HG03432 (cell line): ENCODE measurements at regions not wholly inside any gene's neighbourhood (a gene's known extent, or its start where the extent isn't known, plus 50 kb on each side); places are given as distances from the start of the nearest gene placed in this dataset.
"Not testable (repeated sequence)": the region's sequence is repeated elsewhere in the genome, so short reads cannot be mapped to it uniquely, and the experiment has no call there.

Experiments
- ATAC-seq: cut with Tn5 transposase; IDR thresholded peaks from one replicate; pipeline ENCODE4 v1.9.1; 2021; ENCODE audit warnings: mild to moderate bottlenecking, moderate library complexity; ENCODE audit not compliant: unreplicated experiment

GRCh38 chr2:72032481-72033041, 115.1 kb downstream of the CYP26B1 start:
- ATAC-seq = no peak

GRCh38 chr2:72031346-72032110, 116.1 kb downstream of the CYP26B1 start:
- ATAC-seq = no peak

- ATAC-seq = no peak
These were observed 118.7 kb downstream of the CYP26B1 start for GRCh38 chr2:72028996-72029395.

GRCh38 chr2:72028351-72028995, 119.2 kb downstream of the CYP26B1 start:
- no peak for ATAC-seq

- ATAC-seq = no peak
These were observed 120.1 kb downstream of the CYP26B1 start for GRCh38 chr2:72027426-72028161.

GRCh38 chr2:72026819-72027425, 120.7 kb downstream of the CYP26B1 start:
- ATAC-seq = no peak

- no peak for ATAC-seq
These were observed 123.0 kb downstream of the CYP26B1 start for GRCh38 chr2:72024451-72025175.

- ATAC-seq = no peak
These were observed 123.8 kb downstream of the CYP26B1 start for GRCh38 chr2:72023678-72024390.

GRCh38 chr2:72021371-72021770, 126.3 kb downstream of the CYP26B1 start:
- not testable (repeated sequence) for ATAC-seq

- no peak for ATAC-seq
These were observed 132.4 kb downstream of the CYP26B1 start for GRCh38 chr2:72015266-72015665.

GRCh38 chr2:72014831-72015230, 132.8 kb downstream of the CYP26B1 start:
- no peak for ATAC-seq

- no peak for ATAC-seq
These were observed 133.9 kb downstream of the CYP26B1 start for GRCh38 chr2:72013726-72014125.

GRCh38 chr2:72012886-72013574, 134.6 kb downstream of the CYP26B1 start:
- ATAC-seq = no peak

GRCh38 chr2:72011791-72012190, 135.9 kb downstream of the CYP26B1 start:
- no peak for ATAC-seq

GRCh38 chr2:72011370-72011689, 136.3 kb downstream of the CYP26B1 start:
- ATAC-seq = no peak

GRCh38 chr2:72010647-72011369, 136.9 kb downstream of the CYP26B1 start:
- no peak for ATAC-seq

- ATAC-seq = no peak
These were observed 139.1 kb downstream of the CYP26B1 start for GRCh38 chr2:72008608-72009007.

- ATAC-seq = no peak
These were observed 140.3 kb downstream of the CYP26B1 start for GRCh38 chr2:72007402-72007801.
